Neural cell (in vitro differentiated cells): ENCODE measurements at regions not wholly inside any gene's neighbourhood (a gene's known extent, or its start where the extent isn't known, plus 50 kb on each side); places are given as distances from the start of the nearest gene placed in this dataset.

Source experiments
- H2AFZ ChIP-seq: fragments of 200-600, 300-800 bp; sonication (generic), shearing (Covaris generic); 2 replicates; pipeline ENCODE4 v1.6.0; 2014; ENCODE audit warnings: low read depth, mild to moderate bottlenecking, antibody characterized with exemption, low read length, moderate library complexity
- H3F3A ChIP-seq: fragments of 200-600 bp; shearing (Covaris generic); 2 replicates; pipeline ENCODE4 v1.6.1; 2016; ENCODE audit warnings: mild to moderate bottlenecking, moderate library complexity, mixed read lengths, antibody characterized with exemption, low read length; ENCODE audit not compliant: insufficient read depth, poor library complexity, severe bottlenecking
- H3K27ac ChIP-seq: fragments of 200-600, 300-800 bp; sonication (generic), shearing (Covaris generic); 2 replicates; pipeline ENCODE4 v1.5.1; 2014; ENCODE audit warnings: mild to moderate bottlenecking, low read length, moderate library complexity
- H3K27me3 ChIP-seq: fragments of 300-800, 200-600 bp; sonication (generic), shearing (Covaris generic); 2 replicates; pipeline ENCODE4 v1.6.0; 2014; ENCODE audit warnings: mild to moderate bottlenecking, low read depth, low read length, moderate library complexity; ENCODE audit not compliant: insufficient read depth
- H3K36me3 ChIP-seq: fragments of 300-800, 200-600 bp; sonication (generic), shearing (Covaris generic); 2 replicates; pipeline ENCODE4 v1.5.1; 2014; ENCODE audit warnings: mild to moderate bottlenecking, antibody characterized with exemption, low read length, moderate library complexity; ENCODE audit not compliant: insufficient read depth
- H3K4me2 ChIP-seq: fragments of 300-800, 200-600 bp; sonication (generic), shearing (Covaris generic); 2 replicates; pipeline ENCODE4 v1.6.0; 2014; ENCODE audit warnings: mild to moderate bottlenecking, low read length
- H3K4me3 ChIP-seq: fragments of 300-800, 200-600 bp; sonication (generic), shearing (Covaris generic); 2 replicates; pipeline ENCODE4 v1.5.1; 2014; ENCODE audit warnings: mild to moderate bottlenecking, low read length, moderate library complexity
- H3K79me2 ChIP-seq: fragments of 200-600 bp; shearing (Covaris generic); replicated peaks from 2 replicates; pipeline ENCODE4 v1.6.0; 2014; ENCODE audit warnings: mild to moderate bottlenecking, low read length, moderate library complexity; ENCODE audit not compliant: insufficient read depth
- H3K9ac ChIP-seq: fragments of 300-800, 200-600 bp; sonication (generic), shearing (Covaris generic); 2 replicates; pipeline ENCODE4 v1.6.1; 2016; ENCODE audit warnings: mild to moderate bottlenecking, low read length, mixed read lengths
- H3K9me2 ChIP-seq: fragments of 200-600 bp; shearing (Covaris generic); 2 replicates; pipeline ENCODE4 v1.6.1; 2016; ENCODE audit warnings: mild to moderate bottlenecking, low read length, mixed read lengths; ENCODE audit not compliant: insufficient read depth
- H3K9me3 ChIP-seq: fragments of 200-600, 300-800 bp; sonication (generic), shearing (Covaris generic); 2 replicates; pipeline ENCODE4 v1.6.1; 2016; ENCODE audit warnings: mild to moderate bottlenecking, mixed run types, low read length, moderate library complexity, mixed read lengths
- H4K20me1 ChIP-seq: fragments of 200-600 bp; shearing (Covaris generic); 2 replicates; pipeline ENCODE4 v1.6.1; 2016; ENCODE audit warnings: mild to moderate bottlenecking, mixed run types; ENCODE audit not compliant: insufficient read depth
- CTCF ChIP-seq: fragments of 450-650 bp; IDR thresholded peaks from 2 replicates; pipeline ENCODE4 v1.5.1; 2014; ENCODE audit warnings: antibody characterized with exemption, mild to moderate bottlenecking, moderate library complexity; ENCODE audit not compliant: poor library complexity, severe bottlenecking
- EP300 ChIP-seq: fragments of 450-650 bp; conservative IDR thresholded peaks from 2 replicates; pipeline ENCODE4 v1.6.1; 2014; ENCODE audit warnings: antibody characterized with exemption, mild to moderate bottlenecking, moderate library complexity; ENCODE audit not compliant: poor library complexity, severe bottlenecking
- EZH2 ChIP-seq: fragments of 200-600, 300-800 bp; shearing (Covaris generic), sonication (generic); IDR thresholded peaks from 2 replicates; pipeline ENCODE4 v1.6.1; 2014; ENCODE audit warnings: antibody characterized with exemption, low read length, borderline replicate concordance, mild to moderate bottlenecking; ENCODE audit not compliant: insufficient read depth, poor library complexity, severe bottlenecking
- MXI1 ChIP-seq: fragments of 450-650 bp; conservative IDR thresholded peaks from 2 replicates; pipeline ENCODE4 v1.6.1; 2014; ENCODE audit warnings: antibody characterized with exemption, mild to moderate bottlenecking; ENCODE audit not compliant: poor library complexity, severe bottlenecking
- POLR2AphosphoS5 ChIP-seq: IDR thresholded peaks from 2 replicates; pipeline ENCODE4 v1.6.1; 2012
- RAD21 ChIP-seq: fragments of 450-650 bp; conservative IDR thresholded peaks from 2 replicates; pipeline ENCODE4 v1.6.1; 2014; ENCODE audit warnings: antibody characterized with exemption, mild to moderate bottlenecking, moderate library complexity
- REST ChIP-seq: IDR thresholded peaks from 2 replicates; pipeline ENCODE4 v1.6.1; 2012; ENCODE audit warnings: borderline replicate concordance
- SMC3 ChIP-seq: fragments of 450-650 bp; conservative IDR thresholded peaks from 2 replicates; pipeline ENCODE4 v1.6.1; 2014; ENCODE audit warnings: antibody characterized with exemption, mild to moderate bottlenecking, moderate library complexity; ENCODE audit not compliant: poor library complexity
- TAF1 ChIP-seq: IDR thresholded peaks from 2 replicates; pipeline ENCODE4 v1.6.1; 2012; ENCODE audit warnings: low read depth

GRCh38 chr7:31253532-31253931 lies 87.0 kb downstream of the NEUROD6 start:
- H3K9me3 ChIP-seq, result no peaks in the 10 kb centered on the region
- no peaks in the 10 kb centered on the region for H3F3A ChIP-seq
- H3K36me3 ChIP-seq, result no peaks in the 10 kb centered on the region
- H3K79me2 ChIP-seq, result no peaks in the 10 kb centered on the region
- no peak overlapping the region for H3K4me2 ChIP-seq
- TF ChIP-seq RAD21 (no peak), EZH2 (no peak), CTCF (no peak), REST (no peak), TAF1 (no peak), MXI1 (no peak), EP300 (no peak), POLR2AphosphoS5 (no peak), SMC3 (no peak)
- no peak overlapping the region for H3K4me3 ChIP-seq
- no peak overlapping the region for H3K27ac ChIP-seq
- no peaks in the 10 kb centered on the region for H3K27me3 ChIP-seq
- H3K9me2 ChIP-seq, result no peaks in the 10 kb centered on the region
- H3K9ac ChIP-seq, result no peak overlapping the region
- no peak overlapping the region for H2AFZ ChIP-seq
- H4K20me1 ChIP-seq, result no peaks in the 10 kb centered on the region

- Histone ChIP-seq H3K4me2 (no peak overlapping the region), H3K9me2 (no peaks in the 10 kb centered on the region), H2AFZ (no peak overlapping the region), H3K9me3 (no peaks in the 10 kb centered on the region), H3K4me3 (no peak overlapping the region), H4K20me1 (no peaks in the 10 kb centered on the region), H3F3A (no peaks in the 10 kb centered on the region), H3K9ac (no peak overlapping the region), H3K27me3 (no peaks in the 10 kb centered on the region), H3K79me2 (no peaks in the 10 kb centered on the region), H3K27ac (no peak overlapping the region), H3K36me3 (no peaks in the 10 kb centered on the region)
- TF ChIP-seq SMC3 (no peak), MXI1 (no peak), CTCF (no peak), POLR2AphosphoS5 (no peak), TAF1 (no peak), EZH2 (no peak)
Measured at GRCh38 chr7:31251441-31251840, 89.1 kb downstream of the NEUROD6 start.
